ENCODE measurements at regions not wholly inside any gene's neighbourhood (a gene's known extent, or its start where the extent isn't known, plus 50 kb on each side); places are given as distances from the start of the nearest gene placed in this dataset.
A peak's percentile ranks its signal among the peaks of the same experiment; 100 is the strongest.

GRCh38 chr4:107148904-107149303, 112.8 kb upstream of the DKK2 start:
- no peak for DNase-seq

- no peak for DNase-seq
Measured at GRCh38 chr4:107147873-107148272, 111.8 kb upstream of the DKK2 start.

- no peak for DNase-seq
Measured at GRCh38 chr4:107138433-107138832, 102.3 kb upstream of the DKK2 start.

- no peak for DNase-seq
Measured at GRCh38 chr4:107133965-107134653, 98.0 kb upstream of the DKK2 start.

- no peak for DNase-seq
Measured at GRCh38 chr4:107131295-107131694, 95.2 kb upstream of the DKK2 start.

GRCh38 chr4:107130157-107130556, 94.0 kb upstream of the DKK2 start:
- DNase-seq, result no peak

- no peak for DNase-seq
Measured at GRCh38 chr4:107129611-107130010, 93.5 kb upstream of the DKK2 start.

- DNase-seq, result no peak
Measured at GRCh38 chr4:107129076-107129475, 93.0 kb upstream of the DKK2 start.

GRCh38 chr4:107128116-107128515, 92.0 kb upstream of the DKK2 start:
- no peak for DNase-seq

GRCh38 chr4:107125496-107125895, 89.4 kb upstream of the DKK2 start:
- no peak for DNase-seq

GRCh38 chr4:107122736-107123135, 86.6 kb upstream of the DKK2 start:
- DNase-seq, result no peak

GRCh38 chr4:107120661-107121060, 84.5 kb upstream of the DKK2 start:
- no peak for DNase-seq

GRCh38 chr4:107117726-107118125, 81.6 kb upstream of the DKK2 start:
- no peak for DNase-seq

GRCh38 chr4:107115185-107115847, 79.2 kb upstream of the DKK2 start:
- DNase-seq, result peak; percentile 35

- DNase-seq, result no peak
Measured at GRCh38 chr4:107114059-107114458, 77.9 kb upstream of the DKK2 start.

GRCh38 chr4:107098401-107098800, 62.3 kb upstream of the DKK2 start:
- peak; percentile 70 for DNase-seq

- no peak for DNase-seq
Measured at GRCh38 chr4:107094976-107095375, 58.9 kb upstream of the DKK2 start.

GRCh38 chr4:107094332-107094731, 58.2 kb upstream of the DKK2 start:
- DNase-seq, result no peak
